Mesothelial cell of epicardium (in vitro differentiated cells): ENCODE measurements at regions not wholly inside any gene's neighbourhood (a gene's known extent, or its start where the extent isn't known, plus 50 kb on each side); places are given as distances from the start of the nearest gene placed in this dataset.

Source experiments
- DNase-seq, 2 experiments: peaks; one replicate each; pipeline ENCODE4 v3.0.0; 2021; ENCODE audit warnings: low spot score in 2 of 2; ENCODE audit not compliant: unreplicated experiment in 2 of 2
- H3K27ac Mint-ChIP-seq: 2 replicates; pipeline ENCODE4 v1.8.0; 2021; ENCODE audit warnings: mixed read lengths
- H3K27me3 Mint-ChIP-seq: 2 replicates; pipeline ENCODE4 v1.8.0; 2021; ENCODE audit warnings: low read depth, mixed read lengths
- H3K36me3 Mint-ChIP-seq: 2 replicates; pipeline ENCODE4 v1.8.0; 2021; ENCODE audit warnings: mixed read lengths
- H3K4me1 Mint-ChIP-seq: 2 replicates; pipeline ENCODE4 v1.8.0; 2021; ENCODE audit warnings: mixed read lengths
- H3K4me3 Mint-ChIP-seq: 2 replicates; pipeline ENCODE4 v1.8.0; 2021; ENCODE audit warnings: mild to moderate bottlenecking, moderate library complexity, mixed read lengths
- H3K9me3 Mint-ChIP-seq: 2 replicates; pipeline ENCODE4 v1.8.0; 2021; ENCODE audit warnings: mixed read lengths
- TF ChIP-seq, protein P1 (sequence below): fragments of 200-600 bp; sonication (generic); IDR thresholded peaks from one replicate; pipeline ENCODE4 v1.5.0; 2021; ENCODE audit warnings: antibody characterized with exemption; ENCODE audit not compliant: unreplicated experiment

DNA sequence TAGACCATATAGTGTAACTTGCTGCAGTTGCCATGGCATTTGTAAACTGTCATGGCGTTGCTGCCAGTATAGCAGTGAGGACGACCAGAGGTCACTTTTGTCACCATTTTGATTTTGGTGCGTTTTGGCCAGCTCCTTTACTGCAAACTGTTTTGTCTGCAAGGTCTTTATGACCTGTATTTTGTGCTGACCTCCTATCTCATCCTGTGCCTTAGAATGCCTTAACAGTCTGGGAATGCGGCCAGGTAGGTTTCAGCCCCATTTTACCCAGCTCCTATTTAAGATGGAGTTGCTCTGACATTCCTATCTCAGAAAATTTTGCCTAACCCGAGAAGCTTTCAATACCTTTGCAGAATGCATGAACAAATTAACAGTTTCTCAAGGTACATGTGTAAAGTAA, 914.4 kb upstream of the ACO1 start:
- H3K9me3 Mint-ChIP-seq = peaks cover 14% of the 10 kb centered on the region
- TF ChIP-seq, protein P1, sequence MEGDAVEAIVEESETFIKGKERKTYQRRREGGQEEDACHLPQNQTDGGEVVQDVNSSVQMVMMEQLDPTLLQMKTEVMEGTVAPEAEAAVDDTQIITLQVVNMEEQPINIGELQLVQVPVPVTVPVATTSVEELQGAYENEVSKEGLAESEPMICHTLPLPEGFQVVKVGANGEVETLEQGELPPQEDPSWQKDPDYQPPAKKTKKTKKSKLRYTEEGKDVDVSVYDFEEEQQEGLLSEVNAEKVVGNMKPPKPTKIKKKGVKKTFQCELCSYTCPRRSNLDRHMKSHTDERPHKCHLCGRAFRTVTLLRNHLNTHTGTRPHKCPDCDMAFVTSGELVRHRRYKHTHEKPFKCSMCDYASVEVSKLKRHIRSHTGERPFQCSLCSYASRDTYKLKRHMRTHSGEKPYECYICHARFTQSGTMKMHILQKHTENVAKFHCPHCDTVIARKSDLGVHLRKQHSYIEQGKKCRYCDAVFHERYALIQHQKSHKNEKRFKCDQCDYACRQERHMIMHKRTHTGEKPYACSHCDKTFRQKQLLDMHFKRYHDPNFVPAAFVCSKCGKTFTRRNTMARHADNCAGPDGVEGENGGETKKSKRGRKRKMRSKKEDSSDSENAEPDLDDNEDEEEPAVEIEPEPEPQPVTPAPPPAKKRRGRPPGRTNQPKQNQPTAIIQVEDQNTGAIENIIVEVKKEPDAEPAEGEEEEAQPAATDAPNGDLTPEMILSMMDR = no peak
- H3K36me3 Mint-ChIP-seq = no peaks in the 10 kb centered on the region

DNA sequence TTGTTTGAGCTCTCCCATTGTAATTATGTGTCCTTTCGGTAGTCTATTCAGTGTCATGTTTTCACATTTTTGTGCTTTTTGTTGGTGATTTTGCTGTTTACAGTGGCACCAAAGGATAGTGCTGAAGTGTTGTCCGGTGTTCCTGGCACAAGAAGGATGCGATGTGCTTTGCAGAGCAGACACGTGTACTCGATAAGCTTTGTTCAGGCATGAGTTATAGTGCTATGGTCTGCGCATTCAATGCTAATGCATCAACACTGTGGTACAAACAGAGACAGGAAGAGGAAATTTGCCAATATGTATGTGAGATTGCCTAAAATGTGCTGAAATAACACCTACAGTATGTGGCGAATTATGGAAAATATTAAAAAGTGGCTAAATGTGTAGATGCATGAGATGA, 913.4 kb upstream of the ACO1 start:
- H3K36me3 Mint-ChIP-seq = no peaks in the 10 kb centered on the region
- H3K27ac Mint-ChIP-seq = no peak overlapping the region
- DNase-seq = no peak
- TF ChIP-seq, protein P1 = no peak
- no peak overlapping the region for H3K4me3 Mint-ChIP-seq
- no peaks in the 10 kb centered on the region for H3K27me3 Mint-ChIP-seq
- no peaks in the 10 kb centered on the region for H3K4me1 Mint-ChIP-seq
- peaks cover 6% of the 10 kb centered on the region for H3K9me3 Mint-ChIP-seq

More for the DNA sequence above, 914.4 kb upstream of the ACO1 start:
- Mint-ChIP-seq H3K27me3 (no peaks in the 10 kb centered on the region), H3K4me1 (no peaks in the 10 kb centered on the region), H3K27ac (no peak overlapping the region), H3K4me3 (no peak overlapping the region)
- no peak for DNase-seq

DNA sequence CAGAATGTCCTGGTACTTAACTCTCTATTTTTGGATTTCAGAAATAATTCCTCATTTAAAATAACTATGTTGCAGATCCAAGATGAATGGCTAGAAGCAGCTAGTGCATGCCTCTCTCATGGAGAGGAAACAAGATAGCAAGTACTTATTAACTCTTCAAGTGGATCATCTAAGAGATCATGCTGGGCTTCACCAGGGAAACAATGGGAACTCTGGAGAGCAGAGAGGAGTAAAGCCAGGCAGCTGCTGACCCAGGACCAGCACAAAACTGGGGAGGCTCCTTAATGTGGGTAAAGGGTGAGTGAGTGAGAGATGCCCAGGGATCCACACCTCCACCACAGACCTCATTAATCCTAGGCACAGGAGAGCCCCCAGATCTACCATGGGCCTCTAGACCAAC, 897.8 kb upstream of the ACO1 start:
- no peak overlapping the region for H3K27ac Mint-ChIP-seq
- H3K9me3 Mint-ChIP-seq = no peaks in the 10 kb centered on the region
- no peak for DNase-seq
- peaks cover 17% of the 10 kb centered on the region for H3K27me3 Mint-ChIP-seq
- H3K36me3 Mint-ChIP-seq = no peaks in the 10 kb centered on the region
- no peaks in the 10 kb centered on the region for H3K4me1 Mint-ChIP-seq
- TF ChIP-seq, protein P1 = no peak
- no peak overlapping the region for H3K4me3 Mint-ChIP-seq

DNA sequence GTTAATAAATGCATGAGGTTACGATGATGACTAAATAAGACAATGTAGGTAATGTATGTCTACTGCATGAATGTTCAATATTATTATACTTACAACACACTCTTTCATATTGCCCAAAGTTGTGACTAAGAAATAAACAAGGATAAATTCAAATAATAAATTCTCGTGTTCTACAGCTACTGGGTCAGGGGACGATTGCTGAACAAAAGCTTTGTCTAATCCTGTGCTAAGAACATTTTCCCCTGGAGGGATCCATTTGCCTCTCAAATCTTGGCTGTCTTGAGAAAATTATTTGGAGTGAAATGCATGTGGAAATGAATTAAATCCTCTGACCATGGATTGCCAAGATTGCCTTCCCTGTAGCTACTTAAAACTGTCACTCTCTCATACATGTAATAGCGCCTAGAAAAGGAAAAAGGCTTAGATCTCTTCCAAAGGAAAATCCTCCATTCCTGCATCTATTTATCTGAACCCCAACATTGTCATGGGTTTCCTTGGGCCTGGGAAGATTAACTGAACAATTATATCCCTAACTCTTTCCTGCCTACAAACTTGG, 893.8 kb upstream of the ACO1 start:
- Mint-ChIP-seq H3K27me3 (peaks cover 17% of the 10 kb centered on the region), H3K9me3 (no peaks in the 10 kb centered on the region), H3K36me3 (no peaks in the 10 kb centered on the region), H3K27ac (no peak overlapping the region), H3K4me1 (peaks cover 4% of the 10 kb centered on the region), H3K4me3 (no peak overlapping the region)
- TF ChIP-seq, protein P1 = no peak
- no peak for DNase-seq

DNA sequence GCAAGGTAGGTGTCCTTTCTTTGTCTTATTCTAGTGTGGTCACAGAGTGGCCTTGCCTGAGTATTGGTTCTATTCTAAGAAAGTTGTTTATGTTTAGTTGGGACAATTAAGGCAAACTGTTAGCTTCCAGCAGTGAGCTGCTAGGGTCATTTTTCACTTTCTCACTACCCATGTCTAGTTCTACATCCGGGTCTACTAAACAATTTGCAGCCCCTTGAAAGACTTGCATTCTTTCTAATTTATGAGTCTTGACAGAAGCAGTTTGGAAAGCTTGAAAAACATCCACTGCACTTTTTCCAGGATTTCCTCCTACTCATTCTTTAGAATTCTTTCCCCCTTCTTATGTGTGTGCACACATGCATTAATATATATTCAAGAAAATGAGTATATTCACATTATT, 892.2 kb upstream of the ACO1 start:
- Mint-ChIP-seq H3K27me3 (peaks cover 13% of the 10 kb centered on the region), H3K4me3 (no peak overlapping the region), H3K36me3 (no peaks in the 10 kb centered on the region), H3K9me3 (peaks cover 11% of the 10 kb centered on the region), H3K4me1 (peaks cover 4% of the 10 kb centered on the region), H3K27ac (no peak overlapping the region)
- TF ChIP-seq, protein P1 = no peak
- DNase-seq = no peak

DNA sequence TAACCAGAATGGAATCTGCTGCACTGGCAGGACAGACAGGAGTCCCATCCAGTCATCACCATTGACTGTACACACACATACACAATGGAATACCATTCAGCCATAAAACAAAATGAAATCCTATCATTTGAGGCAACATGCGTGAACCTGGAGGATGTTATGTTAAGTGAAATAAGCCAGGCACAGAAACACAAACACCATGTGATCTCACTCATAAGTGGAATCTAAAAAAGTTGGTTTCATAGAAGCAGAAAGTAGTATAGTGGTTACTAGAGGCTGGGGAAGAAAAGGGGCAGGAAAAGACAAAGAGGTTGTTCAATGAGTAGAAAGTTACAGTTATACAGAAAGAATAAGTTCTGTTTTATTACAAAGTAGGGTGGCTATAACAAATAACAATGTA, 884.0 kb upstream of the ACO1 start:
- TF ChIP-seq, protein P1 = no peak
- Mint-ChIP-seq H3K27me3 (peaks cover 2% of the 10 kb centered on the region), H3K4me1 (no peaks in the 10 kb centered on the region), H3K4me3 (no peak overlapping the region), H3K9me3 (peaks cover 15% of the 10 kb centered on the region), H3K27ac (no peak overlapping the region), H3K36me3 (no peaks in the 10 kb centered on the region)
- no peak for DNase-seq
